ENCODE measurements at regions not wholly inside any gene's neighbourhood (a gene's known extent, or its start where the extent isn't known, plus 50 kb on each side); places are given as distances from the start of the nearest gene placed in this dataset.

- TF ChIP-seq CTCF (IDR thresholded peaks at IDR 0.05) (no peak), POLR2A (IDR thresholded peaks at IDR 0.05) (no peak)
These were observed 75.4 kb upstream of the SYK start for GRCh38 chr9:90726215-90726614.

All from adrenal gland (tissue), 5 donors.